ENCODE measurements at regions not wholly inside any gene's neighbourhood (a gene's known extent, or its start where the extent isn't known, plus 50 kb on each side); places are given as distances from the start of the nearest gene placed in this dataset.

- Histone ChIP-seq H3K4me2 (ENCODE audit: low read length) (no peak overlapping the region), H3K4me1 (ENCODE audit: control insufficient read depth in 1 of 2, insufficient read depth in 2 of 2, low read length in 2 of 2) (no peaks in the 10 kb centered on the region), H3K36me3 (ENCODE audit: control insufficient read depth in 1 of 2, insufficient read depth in 2 of 2, low read length in 2 of 2) (no peaks in the 10 kb centered on the region), H3K79me2 (ENCODE audit: insufficient read depth, low read length) (no peaks in the 10 kb centered on the region), H2AFZ (ENCODE audit: low read depth, low read length, poor library complexity, severe bottlenecking) (no peak overlapping the region), H3K4me3 (replicated peaks in 1 of 2; ENCODE audit: low read depth in 1 of 2, low read length in 2 of 2) (no peak overlapping the region), H3K9me2 (ENCODE audit: insufficient read depth) (no peaks in the 10 kb centered on the region), H3K27me3 (ENCODE audit: insufficient read depth, low read length) (no peaks in the 10 kb centered on the region), H3K9me3 (ENCODE audit: control insufficient read depth in 1 of 2, insufficient read depth in 1 of 2, low read depth in 1 of 2, low read length in 2 of 2) (no peaks in the 10 kb centered on the region), H4K20me1 (ENCODE audit: insufficient read depth) (no peaks in the 10 kb centered on the region), H3K27ac (ENCODE audit: low read depth, low read length) (no peak overlapping the region), H3K9ac (ENCODE audit: low read length) (no peak overlapping the region)
- ATAC-seq (no peak), DNase-seq (ENCODE audit: low read depth, low spot score) (no peak)
- CTCF ChIA-PET: no interaction called here
- POLR2A ChIA-PET: no interaction called here
- intact Hi-C loops (cut with micrococcal nuclease): no loop called here
- BruUV-seq (replicated peaks): no TSS peak
- RAD21 ChIA-PET (ENCODE audit: low non-redundant PET in 1 of 2, low total read pairs in 2 of 2, uncharacterized antibody in 2 of 2, unreplicated experiment in 2 of 2): no interaction called here
- TF ChIP-seq CTCF (IDR thresholded peaks at IDR 0.05 in 2 of 3, conservative IDR thresholded peaks at IDR 0.05 in 1 of 3; ENCODE audit: borderline replicate concordance in 1 of 3, insufficient read depth in 1 of 3, low read depth in 2 of 3, low read length in 2 of 3) (no peak), SRF (IDR thresholded peaks at IDR 0.05; ENCODE audit: low read depth) (no peak), ATF3 (IDR thresholded peaks at IDR 0.05) (no peak), EGR1 (IDR thresholded peaks at IDR 0.05; ENCODE audit: low read depth) (no peak), ELF1 (IDR thresholded peaks at IDR 0.05; ENCODE audit: borderline replicate concordance, low read depth) (no peak), EZH2 (IDR thresholded peaks at IDR 0.05) (no peak), ZFX (IDR thresholded peaks at IDR 0.05) (no peak), SP1 (IDR thresholded peaks at IDR 0.05; ENCODE audit: low read depth) (no peak), CEBPB (IDR thresholded peaks at IDR 0.05; ENCODE audit: low read depth) (no peak), SIN3A (IDR thresholded peaks at IDR 0.05; ENCODE audit: low read depth) (no peak), REST (IDR thresholded peaks at IDR 0.05; ENCODE audit: low read depth) (no peak), MAX (IDR thresholded peaks at IDR 0.05) (no peak), EZH2phosphoT487 (IDR thresholded peaks at IDR 0.05; ENCODE audit: borderline replicate concordance) (no peak), POLR2AphosphoS5 (IDR thresholded peaks at IDR 0.05; ENCODE audit: low read depth, low read length) (no peak), JUND (IDR thresholded peaks at IDR 0.05) (no peak), ZNF274 (IDR thresholded peaks at IDR 0.05; ENCODE audit: low read depth, low read length) (no peak), POLR2A (IDR thresholded peaks at IDR 0.05; ENCODE audit: borderline replicate concordance, extremely low read depth, insufficient read depth, insufficient read length) (no peak), YY1 (IDR thresholded peaks at IDR 0.05; ENCODE audit: extremely low read depth, insufficient replicate concordance, low read depth, low read length) (no peak), ZBTB33 (IDR thresholded peaks at IDR 0.05; ENCODE audit: extremely low read depth, insufficient replicate concordance, low read length) (no peak), TCF7L2 (IDR thresholded peaks at IDR 0.05; ENCODE audit: borderline replicate concordance, extremely low read depth, insufficient read depth, insufficient read length) (no peak)
Measured at GRCh38 chr4:178814908-178815307, 1372.7 kb upstream of the AGA start.

Measured in HCT116 (cell line).